SH-SY5Y (cell line): ENCODE measurements at regions not wholly inside any gene's neighbourhood (a gene's known extent, or its start where the extent isn't known, plus 50 kb on each side); places are given as distances from the start of the nearest gene placed in this dataset.

Experiments
- GATA2 ChIP-seq: IDR thresholded peaks from 2 replicates; pipeline ENCODE4 v1.6.1; 2011; ENCODE audit warnings: mild to moderate bottlenecking, low read depth, low read length
- GATA3 ChIP-seq: IDR thresholded peaks from 2 replicates; pipeline ENCODE4 v1.6.1; 2011; ENCODE audit warnings: low read depth, mild to moderate bottlenecking, low read length, moderate library complexity

DNA sequence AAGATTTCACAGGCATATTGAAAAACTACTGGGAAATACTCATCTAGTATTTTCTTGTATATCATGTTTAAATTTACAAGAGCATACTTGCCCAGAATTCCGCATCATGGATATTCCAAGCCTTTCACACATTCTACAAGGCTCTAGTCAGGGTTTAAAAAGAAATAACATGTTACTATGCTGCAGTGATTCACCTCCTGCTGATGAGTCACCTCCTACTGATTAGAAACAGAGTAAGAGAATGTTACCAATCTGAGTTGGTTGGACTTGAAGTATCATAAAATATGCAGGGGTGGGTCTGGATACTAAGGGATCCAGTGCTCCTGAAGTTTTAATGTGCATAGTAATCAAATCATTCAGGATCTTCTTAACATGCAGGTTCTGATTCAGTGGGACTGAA lies 192.0 kb upstream of the ANK2 start:
- TF ChIP-seq GATA2 (no peak), GATA3 (no peak)

- TF ChIP-seq GATA2 (no peak), GATA3 (no peak)
Observed at GRCh38 chr4:112858751-112859150, 190.7 kb upstream of the ANK2 start.

DNA sequence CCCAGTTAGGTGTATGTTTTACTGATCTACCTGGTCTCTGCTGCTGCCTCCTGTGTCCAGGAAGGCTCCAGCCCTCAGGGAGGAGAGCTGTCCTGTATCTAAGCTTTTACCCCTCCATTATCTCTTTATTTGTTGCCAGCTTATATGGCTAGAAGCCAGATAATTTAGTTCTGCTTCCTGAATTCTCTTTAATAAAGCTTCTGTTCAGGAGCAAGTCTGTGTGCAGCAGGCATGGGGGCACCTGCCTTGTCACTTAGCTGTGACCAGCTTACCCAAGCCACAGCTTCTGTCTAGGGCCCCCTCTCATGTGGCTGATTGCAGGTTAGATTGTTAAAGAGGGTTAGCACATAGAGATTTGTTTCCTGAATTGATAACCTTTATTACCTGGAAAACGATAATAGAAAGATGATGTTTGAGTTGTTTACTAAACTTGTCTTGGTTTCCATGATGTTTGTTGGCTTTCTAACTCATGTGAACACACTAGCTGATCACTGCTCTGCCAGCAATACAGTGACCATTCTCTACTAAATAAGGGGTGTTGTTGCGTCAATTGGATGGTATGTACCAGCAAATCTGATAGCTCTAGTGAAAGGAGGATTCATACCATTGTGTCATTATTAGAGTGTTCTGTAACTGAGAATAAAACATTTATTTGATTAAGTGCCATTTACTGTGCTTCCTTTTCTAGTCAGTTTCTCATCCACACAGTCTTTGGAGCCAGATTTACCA lies 189.8 kb upstream of the ANK2 start:
- TF ChIP-seq GATA3 (no peak), GATA2 (peak; percentile 53)

- no peak for TF ChIP-seq GATA2
- no peak for TF ChIP-seq GATA3
Observed at GRCh38 chr4:112860830-112861690, 188.4 kb upstream of the ANK2 start.

GRCh38 chr4:112861691-112862674 lies 187.5 kb upstream of the ANK2 start:
- TF ChIP-seq GATA3: no peak
- no peak for TF ChIP-seq GATA2

DNA sequence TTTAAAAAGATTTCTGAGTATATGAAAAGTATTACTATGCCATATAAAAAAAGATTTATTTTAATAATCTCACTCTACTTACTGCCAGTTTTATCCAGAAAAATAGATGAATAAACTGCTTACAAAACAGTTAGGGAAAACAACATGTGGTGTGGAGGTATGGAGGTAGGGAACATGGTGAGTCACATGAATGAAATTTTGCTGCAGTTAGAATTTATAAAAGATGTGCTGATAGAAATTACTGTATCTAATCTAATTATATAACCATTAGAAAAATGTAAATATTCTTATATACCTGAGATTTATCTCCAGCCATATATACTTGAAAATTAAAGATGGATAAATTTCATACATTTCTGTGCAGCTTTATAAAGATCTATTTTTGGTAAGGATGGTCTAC lies 184.0 kb upstream of the ANK2 start:
- no peak for TF ChIP-seq GATA3
- TF ChIP-seq GATA2: no peak

DNA sequence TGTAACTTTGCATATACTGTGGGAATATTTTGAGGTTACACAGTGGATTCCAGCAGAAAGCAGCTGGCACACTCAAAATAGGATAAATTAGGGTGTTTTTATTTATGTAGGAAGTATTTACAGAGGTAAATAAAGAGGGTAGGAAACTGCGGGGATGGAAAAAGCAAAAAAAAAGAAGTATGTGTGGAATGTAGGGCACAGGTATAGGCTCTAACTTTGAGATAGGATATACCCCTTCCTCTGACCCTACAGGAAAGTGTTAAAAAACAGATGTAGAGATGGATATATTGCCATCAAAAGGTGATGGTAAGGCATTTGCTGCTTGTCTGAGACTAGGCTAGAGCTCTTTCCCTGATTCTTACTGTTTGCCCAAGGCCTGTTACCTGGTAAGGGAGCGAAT lies 173.1 kb upstream of the ANK2 start:
- TF ChIP-seq GATA3 (no peak), GATA2 (no peak)

DNA sequence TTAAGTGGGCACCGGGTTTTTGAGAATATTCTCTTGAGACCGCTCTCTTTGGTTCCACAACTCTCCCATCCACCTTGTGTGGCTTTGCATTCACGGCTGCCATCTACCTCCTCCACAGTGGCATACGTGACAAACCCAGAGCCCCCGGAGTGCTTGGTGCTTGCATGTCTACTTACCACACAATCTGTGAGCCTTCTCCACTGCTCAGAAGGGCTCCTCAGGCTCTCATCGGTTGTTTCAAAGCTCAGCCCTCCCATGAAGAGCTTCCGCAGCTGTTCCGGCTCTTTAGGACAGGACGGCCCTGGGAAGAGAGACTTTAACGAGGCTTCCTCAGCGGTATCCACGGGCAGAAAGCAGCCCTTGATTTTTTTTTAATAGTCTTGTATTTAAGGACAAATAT lies 167.6 kb upstream of the ANK2 start:
- no peak for TF ChIP-seq GATA2

- TF ChIP-seq GATA3 (no peak), GATA2 (no peak)
Observed at GRCh38 chr4:112882286-112882685, 167.2 kb upstream of the ANK2 start.

- TF ChIP-seq GATA2 (no peak), GATA3 (no peak)
Observed at GRCh38 chr4:112884406-112884805, 165.0 kb upstream of the ANK2 start.

DNA sequence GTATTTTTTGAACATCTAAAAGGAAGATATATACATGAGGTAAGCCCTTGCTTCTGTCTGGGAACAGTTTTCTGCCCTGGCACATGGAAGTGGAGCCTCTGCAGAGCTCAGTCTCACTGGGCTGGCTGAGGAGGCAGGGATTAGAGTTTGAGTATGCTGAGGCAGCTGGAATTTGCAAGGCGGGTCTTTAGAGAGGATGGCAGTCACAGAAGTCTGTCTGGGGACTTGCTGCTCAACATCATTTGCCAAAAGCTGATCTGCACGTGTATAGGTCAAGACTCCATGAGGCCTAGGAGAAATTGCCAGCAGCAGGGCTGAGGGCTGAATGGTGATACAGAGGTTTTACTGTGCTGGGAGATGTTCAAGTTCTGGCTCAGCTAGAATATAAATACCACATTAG lies 163.6 kb upstream of the ANK2 start:
- TF ChIP-seq GATA2 (no peak), GATA3 (no peak)

- no peak for TF ChIP-seq GATA3
- TF ChIP-seq GATA2: no peak
Observed at GRCh38 chr4:112888622-112889021, 160.8 kb upstream of the ANK2 start.

DNA sequence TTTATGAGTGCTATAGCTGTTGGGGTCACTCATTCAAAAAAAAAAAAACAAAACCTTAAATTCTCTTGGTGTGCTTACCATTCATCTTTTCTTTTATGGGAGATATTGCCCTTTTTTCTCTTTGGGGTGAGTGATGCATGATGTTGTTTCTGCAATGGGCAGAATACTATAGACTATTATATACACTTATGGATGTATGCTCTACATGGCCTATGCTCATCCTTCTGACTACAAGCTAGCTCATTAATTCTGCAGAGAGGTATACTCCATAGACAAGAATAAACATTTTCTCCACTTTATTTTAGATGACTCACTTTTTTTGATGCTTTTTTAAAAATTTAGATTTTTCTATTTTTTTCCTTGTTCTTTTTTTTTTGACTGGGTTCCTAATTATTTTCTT lies 160.3 kb upstream of the ANK2 start:
- TF ChIP-seq GATA2 (no peak), GATA3 (no peak)
